PC-9 (cell line): ENCODE measurements at regions not wholly inside any gene's neighbourhood (a gene's known extent, or its start where the extent isn't known, plus 50 kb on each side); places are given as distances from the start of the nearest gene placed in this dataset.

ENCODE experiments used
- BruUV-seq: library from RNA; stranded (reverse); fragments of 400-500 nt; replicated peaks from 2 replicates; lab custom pipeline; 2021; lab: Mats Ljungman, UMichigan
- CTCF ChIA-PET: fragments of 300-600 bp; sonication (Branson Sonifier 250); formaldehyde crosslinking; loops from one replicate; lab custom pipeline; 2022; ENCODE audit warnings: antibody characterized with exemption; lab: Charles Lee
- POLR2A ChIA-PET: fragments of 300-600 bp; sonication (Branson Sonifier 250); formaldehyde crosslinking; loops from one replicate; lab custom pipeline; 2022; ENCODE audit warnings: antibody characterized with exemption; ENCODE audit not compliant: unreplicated experiment; lab: Charles Lee
- DNase-seq, 2 experiments: peaks; one replicate each; pipeline versions ENCODE4 v3.0.0 to v3.0.0-alpha.2; 2015 to 2022; ENCODE audit warnings: mixed read lengths in 1 of 2
- H2AFZ ChIP-seq: fragments of 200-600 bp; sonication (generic); 2 replicates; pipeline ENCODE4 v1.8.1; 2017; ENCODE audit warnings: antibody characterized with exemption
- H3F3A ChIP-seq: fragments of 200-600 bp; sonication (generic); 2 replicates; pipeline ENCODE4 v1.8.1; 2017; ENCODE audit warnings: antibody characterized with exemption, mild to moderate bottlenecking, low read depth; ENCODE audit not compliant: insufficient read depth
- H3K27ac ChIP-seq: fragments of 200-600 bp; sonication (generic); 2 replicates; pipeline ENCODE4 v1.6.1; 2016; ENCODE audit warnings: mixed run types
- H3K27me3 ChIP-seq: fragments of 200-600 bp; sonication (generic); 2 replicates; pipeline ENCODE4 v1.6.1; 2016; ENCODE audit warnings: low read depth, mixed run types; ENCODE audit not compliant: insufficient read depth
- H3K36me3 ChIP-seq: fragments of 200-600 bp; sonication (generic); 2 replicates; pipeline ENCODE4 v1.6.1; 2016; ENCODE audit warnings: low read depth, mixed run types
- H3K4me1 ChIP-seq: fragments of 200-600 bp; sonication (generic); replicated peaks from 2 replicates; pipeline ENCODE4 v1.6.1; 2016; ENCODE audit warnings: mixed run types; ENCODE audit not compliant: insufficient read depth
- H3K4me2 ChIP-seq: fragments of 200-600 bp; sonication (generic); 2 replicates; pipeline ENCODE4 v1.6.1; 2017; ENCODE audit warnings: mixed run types
- H3K4me3 ChIP-seq: fragments of 200-600 bp; sonication (generic); 2 replicates; pipeline ENCODE4 v1.6.1; 2016; ENCODE audit warnings: mixed run types
- H3K79me2 ChIP-seq: fragments of 200-600 bp; sonication (generic); 2 replicates; pipeline ENCODE4 v1.6.1; 2017; ENCODE audit warnings: low read depth, mixed run types
- H3K9me2 ChIP-seq: fragments of 200-600 bp; sonication (generic); 2 replicates; pipeline ENCODE4 v1.8.1; 2017; ENCODE audit warnings: mild to moderate bottlenecking; ENCODE audit not compliant: insufficient read depth
- H3K9me3 ChIP-seq: fragments of 200-600 bp; sonication (generic); 2 replicates; pipeline ENCODE4 v1.8.1; 2016; ENCODE audit warnings: low read depth; ENCODE audit not compliant: insufficient read depth
- H4K20me1 ChIP-seq: fragments of 200-600 bp; sonication (generic); 2 replicates; pipeline ENCODE4 v1.8.1; 2017; ENCODE audit not compliant: insufficient read depth
- CTCF ChIP-seq: fragments of 200-600 bp; sonication (generic); conservative IDR thresholded peaks from 2 replicates; pipeline ENCODE4 v1.6.1; 2017; ENCODE audit warnings: mixed run types, antibody characterized with exemption, mild to moderate bottlenecking, moderate library complexity
- EZH2 ChIP-seq: fragments of 200-600 bp; sonication (generic); IDR thresholded peaks from 2 replicates; pipeline ENCODE4 v1.8.0; 2017; ENCODE audit warnings: antibody characterized with exemption, low read depth
- intact Hi-C: fragments of 100-400 bp; cut with micrococcal nuclease; formaldehyde crosslinking; loops from one replicate; pipeline ENCODE4 v1.10.0; 2022; ENCODE audit not compliant: unreplicated experiment

- intact Hi-C loops, result no loop called here
- Histone ChIP-seq H3K36me3 (no peaks in the 10 kb centered on the region), H3K9me2 (no peaks in the 10 kb centered on the region), H3K9me3 (no peaks in the 10 kb centered on the region), H3K27me3 (no peaks in the 10 kb centered on the region), H3K4me3 (no peak overlapping the region), H3K4me2 (no peak overlapping the region), H2AFZ (no peak overlapping the region), H4K20me1 (no peaks in the 10 kb centered on the region), H3K79me2 (no peaks in the 10 kb centered on the region), H3K4me1 (no peaks in the 10 kb centered on the region), H3F3A (no peaks in the 10 kb centered on the region), H3K27ac (no peak overlapping the region)
- ChIA-PET POLR2A (no interaction called here), CTCF (no interaction called here)
- no TSS peak for BruUV-seq
- DNase-seq, result no peak
- TF ChIP-seq CTCF (no peak), EZH2 (no peak)
Measured at GRCh38 chr4:35526456-35526855, 717.9 kb downstream of the ARAP2 start.

- Histone ChIP-seq H3F3A (no peaks in the 10 kb centered on the region), H3K79me2 (no peaks in the 10 kb centered on the region), H3K9me2 (no peaks in the 10 kb centered on the region), H3K4me3 (no peak overlapping the region), H3K27me3 (no peaks in the 10 kb centered on the region), H3K9me3 (no peaks in the 10 kb centered on the region), H3K36me3 (no peaks in the 10 kb centered on the region), H2AFZ (no peak overlapping the region), H3K4me1 (no peaks in the 10 kb centered on the region), H4K20me1 (no peaks in the 10 kb centered on the region), H3K4me2 (no peak overlapping the region), H3K27ac (no peak overlapping the region)
- no peak for DNase-seq
- intact Hi-C loops, result no loop called here
- TF ChIP-seq EZH2 (no peak), CTCF (no peak)
- BruUV-seq, result no TSS peak
- ChIA-PET CTCF (no interaction called here), POLR2A (no interaction called here)
Measured at GRCh38 chr4:35534962-35535361, 709.4 kb downstream of the ARAP2 start.

GRCh38 chr4:35538807-35539206 is 705.5 kb downstream of the ARAP2 start:
- POLR2A ChIA-PET, result no interaction called here
- Histone ChIP-seq H3K27ac (no peak overlapping the region), H3F3A (no peaks in the 10 kb centered on the region), H3K9me2 (no peaks in the 10 kb centered on the region), H4K20me1 (no peaks in the 10 kb centered on the region), H3K9me3 (no peaks in the 10 kb centered on the region), H3K27me3 (no peaks in the 10 kb centered on the region), H3K4me3 (no peak overlapping the region), H2AFZ (no peak overlapping the region), H3K4me2 (no peak overlapping the region), H3K79me2 (no peaks in the 10 kb centered on the region), H3K4me1 (no peaks in the 10 kb centered on the region), H3K36me3 (no peaks in the 10 kb centered on the region)
- no TSS peak for BruUV-seq
- CTCF ChIA-PET, result no interaction called here
- no peak for TF ChIP-seq CTCF
- TF ChIP-seq EZH2, result no peak
- no peak for DNase-seq
- intact Hi-C loops, result no loop called here
